HCT116 (cell line): ENCODE measurements at regions not wholly inside any gene's neighbourhood (a gene's known extent, or its start where the extent isn't known, plus 50 kb on each side); places are given as distances from the start of the nearest gene placed in this dataset.

Experiments
- ATAC-seq: fragments of 200-7000 bp; cut with Tn5 transposase; 2 replicates; pipeline ENCODE4 v1.9.1; 2020; ENCODE audit warnings: mild to moderate bottlenecking, moderate library complexity
- BruUV-seq: library from RNA; stranded (reverse); fragments of 400-500 nt; replicated peaks from 2 replicates; lab custom pipeline; 2021; lab: Mats Ljungman, UMichigan
- CTCF ChIA-PET: fragments of 300-600 bp; sonication (Branson Sonifier 250); formaldehyde crosslinking; loops from one replicate; lab custom pipeline; 2021; ENCODE audit warnings: antibody characterized with exemption; lab: Charles Lee
- POLR2A ChIA-PET: fragments of 300-600, 350-600 bp; sonication (Branson Sonifier 250); formaldehyde crosslinking; loops from one replicate; lab custom pipeline; 2021; ENCODE audit warnings: antibody characterized with exemption; lab: Charles Lee
- RAD21 ChIA-PET, 2 experiments: fragments of 300-600 bp; sonication (Branson Sonifier 250); formaldehyde crosslinking; loops; one replicate each; lab custom pipeline; 2023; ENCODE audit warnings: low total read pairs in 2 of 2; ENCODE audit not compliant: uncharacterized antibody in 2 of 2, unreplicated experiment in 2 of 2, low non-redundant PET in 1 of 2; lab: Charles Lee
- DNase-seq: peaks from one replicate; pipeline ENCODE4 v3.0.0-alpha.2; 2010; ENCODE audit warnings: low read depth, low spot score
- H2AFZ ChIP-seq: fragments of 200-600 bp; shearing (Covaris generic), sonication (generic); 2 replicates; pipeline ENCODE4 v1.6.1; 2017; ENCODE audit warnings: low read depth, mixed run types, mixed read lengths, antibody characterized with exemption, low read length; ENCODE audit not compliant: poor library complexity, severe bottlenecking
- H3K27ac ChIP-seq: 2 replicates; pipeline ENCODE4 v1.5.1; 2012; ENCODE audit warnings: low read depth, low read length
- H3K27me3 ChIP-seq: fragments of 200-600 bp; sonication (generic); 2 replicates; pipeline ENCODE4 v1.6.1; 2016; ENCODE audit warnings: mixed run types, low read length, mixed read lengths; ENCODE audit not compliant: insufficient read depth
- H3K36me3 ChIP-seq, 2 experiments: fragments of 200-500 bp in 1 of 2; fragments of 200-600 bp in 1 of 2; sonication (Bioruptor generic) in 1 of 2; sonication (generic) in 1 of 2; 2 replicates each; pipeline versions ENCODE4 v1.5.1 to v1.6.1; 2014 to 2016; ENCODE audit warnings: low read length in 2 of 2, inconsistent platforms in 1 of 2, mixed read lengths in 1 of 2, mixed run types in 1 of 2; ENCODE audit not compliant: insufficient read depth in 2 of 2, control insufficient read depth in 1 of 2
- H3K4me1 ChIP-seq, 2 experiments: fragments of 200-600 bp in 1 of 2; sonication (generic) in 1 of 2; 2 replicates each; pipeline versions ENCODE4 v1.5.1 to v1.6.1; 2012 to 2017; ENCODE audit warnings: low read length in 2 of 2, inconsistent platforms in 1 of 2, mild to moderate bottlenecking in 1 of 2, mixed read lengths in 1 of 2, mixed run types in 1 of 2, moderate library complexity in 1 of 2; ENCODE audit not compliant: insufficient read depth in 2 of 2, control insufficient read depth in 1 of 2
- H3K4me2 ChIP-seq: fragments of 200-600 bp; sonication (generic); 2 replicates; pipeline ENCODE4 v1.6.1; 2017; ENCODE audit warnings: mixed run types, low read length, mixed read lengths
- H3K4me3 ChIP-seq, 2 experiments: fragments of 200-600 bp in 1 of 2; sonication (generic) in 1 of 2; replicated peaks in 1 of 2; 2 replicates each; pipeline ENCODE4 v1.5.1; 2011 to 2016; ENCODE audit warnings: low read length in 2 of 2, control low read depth in 1 of 2, low read depth in 1 of 2, mild to moderate bottlenecking in 1 of 2, mixed read lengths in 1 of 2, mixed run types in 1 of 2
- H3K79me2 ChIP-seq: fragments of 200-600 bp; sonication (generic); 2 replicates; pipeline ENCODE4 v1.6.1; 2017; ENCODE audit warnings: mild to moderate bottlenecking, mixed run types, low read length, moderate library complexity, mixed read lengths; ENCODE audit not compliant: insufficient read depth
- H3K9ac ChIP-seq: fragments of 200-600 bp; sonication (generic); 2 replicates; pipeline ENCODE4 v1.6.1; 2016; ENCODE audit warnings: low read length, mixed read lengths
- H3K9me2 ChIP-seq: fragments of 200-600 bp; sonication (generic), shearing (Covaris generic); 2 replicates; pipeline ENCODE4 v1.6.1; 2017; ENCODE audit warnings: mixed run types, mild to moderate bottlenecking, moderate library complexity; ENCODE audit not compliant: insufficient read depth
- H3K9me3 ChIP-seq, 2 experiments: fragments of 200-500 bp in 1 of 2; fragments of 200-600 bp in 1 of 2; sonication (Bioruptor generic) in 1 of 2; sonication (generic) in 1 of 2; 2 replicates each; pipeline ENCODE4 v1.6.1; 2014 to 2017; ENCODE audit warnings: low read length in 2 of 2, mixed read lengths in 2 of 2, inconsistent platforms in 1 of 2, low read depth in 1 of 2, mild to moderate bottlenecking in 1 of 2, mixed run types in 1 of 2, moderate library complexity in 1 of 2; ENCODE audit not compliant: control insufficient read depth in 1 of 2, insufficient read depth in 1 of 2
- H4K20me1 ChIP-seq: fragments of 200-600 bp; sonication (generic), shearing (Covaris generic); 2 replicates; pipeline ENCODE4 v1.6.1; 2017; ENCODE audit warnings: mixed run types, mild to moderate bottlenecking, moderate library complexity; ENCODE audit not compliant: insufficient read depth
- CEBPB ChIP-seq: IDR thresholded peaks from 2 replicates; pipeline ENCODE4 v1.6.1; 2012; ENCODE audit warnings: low read depth
- JUND ChIP-seq: IDR thresholded peaks from 2 replicates; pipeline ENCODE4 v1.6.1; 2012
- ZNF274 ChIP-seq: fragments of 200-500 bp; sonication (Bioruptor generic); IDR thresholded peaks from 2 replicates; pipeline ENCODE4 v1.6.1; 2014; ENCODE audit warnings: mild to moderate bottlenecking, low read depth, low read length, inconsistent platforms
- intact Hi-C: fragments of 100-400 bp; cut with micrococcal nuclease; formaldehyde crosslinking; loops from 2 replicates; pipeline ENCODE4 v1.10.0; 2022
- TF ChIP-seq, protein P1 (sequence below): IDR thresholded peaks from 2 replicates; pipeline ENCODE4 v1.6.1; 2012
- TF ChIP-seq, protein P2 (sequence below): IDR thresholded peaks from 2 replicates; pipeline ENCODE4 v1.6.1; 2012; ENCODE audit warnings: low read depth

GRCh38 chr1:90826024-90826423, 108.9 kb upstream of the BARHL2 start:
- intact Hi-C loops: no loop called here
- Histone ChIP-seq H3K4me3 (no peak overlapping the region), H3K36me3 (no peaks in the 10 kb centered on the region), H4K20me1 (no peaks in the 10 kb centered on the region), H3K9me2 (no peaks in the 10 kb centered on the region)
- no peak for ATAC-seq
- POLR2A ChIA-PET: no interaction called here
- TF ChIP-seq CEBPB (no peak), JUND (no peak), ZNF274 (no peak)
- TF ChIP-seq, protein P1, sequence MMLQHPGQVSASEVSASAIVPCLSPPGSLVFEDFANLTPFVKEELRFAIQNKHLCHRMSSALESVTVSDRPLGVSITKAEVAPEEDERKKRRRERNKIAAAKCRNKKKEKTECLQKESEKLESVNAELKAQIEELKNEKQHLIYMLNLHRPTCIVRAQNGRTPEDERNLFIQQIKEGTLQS: no peak
- TF ChIP-seq, all 23 proteins: peak for 0
- RAD21 ChIA-PET: no interaction called here
- DNase-seq: no peak
- no TSS peak for BruUV-seq
- CTCF ChIA-PET: no interaction called here
- Histone ChIP-seq H3K79me2 (no peaks in the 10 kb centered on the region), H3K9ac (no peak overlapping the region), H3K27ac (no peak overlapping the region), H3K4me2 (no peak overlapping the region), H3K27me3 (peaks cover 10% of the 10 kb centered on the region; the same call in 1 of the 2 replicates), H3K4me1 (peaks cover 6 to 9% of the 10 kb centered on the region in 2 experiments; a peak in 3 of 4 replicates), H2AFZ (no peak overlapping the region), H3K9me3 (no peaks in the 10 kb centered on the region)

- H3K4me2 ChIP-seq: no peak overlapping the region
- intact Hi-C loops: no loop called here
- no peak for ATAC-seq
- H3K27me3 ChIP-seq: peaks cover 10% of the 10 kb centered on the region; the same call in 1 of the 2 replicates
- TF ChIP-seq, protein P2, sequence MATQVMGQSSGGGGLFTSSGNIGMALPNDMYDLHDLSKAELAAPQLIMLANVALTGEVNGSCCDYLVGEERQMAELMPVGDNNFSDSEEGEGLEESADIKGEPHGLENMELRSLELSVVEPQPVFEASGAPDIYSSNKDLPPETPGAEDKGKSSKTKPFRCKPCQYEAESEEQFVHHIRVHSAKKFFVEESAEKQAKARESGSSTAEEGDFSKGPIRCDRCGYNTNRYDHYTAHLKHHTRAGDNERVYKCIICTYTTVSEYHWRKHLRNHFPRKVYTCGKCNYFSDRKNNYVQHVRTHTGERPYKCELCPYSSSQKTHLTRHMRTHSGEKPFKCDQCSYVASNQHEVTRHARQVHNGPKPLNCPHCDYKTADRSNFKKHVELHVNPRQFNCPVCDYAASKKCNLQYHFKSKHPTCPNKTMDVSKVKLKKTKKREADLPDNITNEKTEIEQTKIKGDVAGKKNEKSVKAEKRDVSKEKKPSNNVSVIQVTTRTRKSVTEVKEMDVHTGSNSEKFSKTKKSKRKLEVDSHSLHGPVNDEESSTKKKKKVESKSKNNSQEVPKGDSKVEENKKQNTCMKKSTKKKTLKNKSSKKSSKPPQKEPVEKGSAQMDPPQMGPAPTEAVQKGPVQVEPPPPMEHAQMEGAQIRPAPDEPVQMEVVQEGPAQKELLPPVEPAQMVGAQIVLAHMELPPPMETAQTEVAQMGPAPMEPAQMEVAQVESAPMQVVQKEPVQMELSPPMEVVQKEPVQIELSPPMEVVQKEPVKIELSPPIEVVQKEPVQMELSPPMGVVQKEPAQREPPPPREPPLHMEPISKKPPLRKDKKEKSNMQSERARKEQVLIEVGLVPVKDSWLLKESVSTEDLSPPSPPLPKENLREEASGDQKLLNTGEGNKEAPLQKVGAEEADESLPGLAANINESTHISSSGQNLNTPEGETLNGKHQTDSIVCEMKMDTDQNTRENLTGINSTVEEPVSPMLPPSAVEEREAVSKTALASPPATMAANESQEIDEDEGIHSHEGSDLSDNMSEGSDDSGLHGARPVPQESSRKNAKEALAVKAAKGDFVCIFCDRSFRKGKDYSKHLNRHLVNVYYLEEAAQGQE: no peak
- TF ChIP-seq, all 23 proteins: peak for 0
- H4K20me1 ChIP-seq: no peaks in the 10 kb centered on the region
- no peaks in the 10 kb centered on the region for H3K9me3 ChIP-seq
- no peaks in the 10 kb centered on the region for H3K36me3 ChIP-seq
- ChIA-PET POLR2A (no interaction called here), CTCF (no interaction called here), RAD21 (no interaction called here)
- H3K9ac ChIP-seq: no peak overlapping the region
- no peaks in the 10 kb centered on the region for H3K79me2 ChIP-seq
- H3K4me1 ChIP-seq: peaks cover 6 to 9% of the 10 kb centered on the region in 2 experiments; a peak in 3 of 4 replicates
- no peak for DNase-seq
- no peaks in the 10 kb centered on the region for H3K9me2 ChIP-seq
- BruUV-seq: no TSS peak
- H2AFZ ChIP-seq: no peak overlapping the region
- H3K27ac ChIP-seq: no peak overlapping the region
- H3K4me3 ChIP-seq: no peak overlapping the region
Observed at GRCh38 chr1:90824551-90824950, 107.4 kb upstream of the BARHL2 start.
